Muscle of leg (tissue), 3 donors: ENCODE measurements at regions not wholly inside any gene's neighbourhood (a gene's known extent, or its start where the extent isn't known, plus 50 kb on each side); places are given as distances from the start of the nearest gene placed in this dataset.

Experiments
- DNase-seq: peaks from one replicate; pipeline ENCODE4 v3.0.0; 2013
- H3K27ac ChIP-seq: one replicate; pipeline ENCODE4 v1.5.1; 2013; ENCODE audit warnings: mild to moderate bottlenecking, low read length, control low read depth
- H3K27me3 ChIP-seq: one replicate; pipeline ENCODE4 v1.6.1; 2013; ENCODE audit warnings: low read length; ENCODE audit not compliant: control insufficient read depth, insufficient read depth
- H3K36me3 ChIP-seq: one replicate; pipeline ENCODE4 v1.6.1; 2013; ENCODE audit warnings: low read length; ENCODE audit not compliant: control insufficient read depth, insufficient read depth
- H3K4me1 ChIP-seq: one replicate; pipeline ENCODE4 v1.6.1; 2013; ENCODE audit warnings: low read length; ENCODE audit not compliant: control insufficient read depth, insufficient read depth
- H3K4me3 ChIP-seq: one replicate; pipeline ENCODE4 v1.5.1; 2013; ENCODE audit warnings: low read length, control low read depth
- H3K9me3 ChIP-seq: replicated peaks from 2 replicates; pipeline ENCODE4 v1.6.1; 2013; ENCODE audit warnings: low read depth, low read length; ENCODE audit not compliant: control insufficient read depth
- WGBS: methylation state at CpG from one replicate; pipeline ENCODE4 v1.1.5; 2013; ENCODE audit warnings: missing lambda C conversion rate; ENCODE audit not compliant: insufficient coverage; 5-methylcytosine and 5-hydroxymethylcytosine counted together

- Histone ChIP-seq H3K36me3 (no peaks in the 10 kb centered on the region), H3K27ac (no peak overlapping the region), H3K4me3 (no peak overlapping the region), H3K27me3 (no peaks in the 10 kb centered on the region), H3K9me3 (no peaks in the 10 kb centered on the region), H3K4me1 (no peaks in the 10 kb centered on the region)
- no peak for DNase-seq
Measured at GRCh38 chr3:7947930-7948329, 553.7 kb upstream of the LMCD1 start.

DNA sequence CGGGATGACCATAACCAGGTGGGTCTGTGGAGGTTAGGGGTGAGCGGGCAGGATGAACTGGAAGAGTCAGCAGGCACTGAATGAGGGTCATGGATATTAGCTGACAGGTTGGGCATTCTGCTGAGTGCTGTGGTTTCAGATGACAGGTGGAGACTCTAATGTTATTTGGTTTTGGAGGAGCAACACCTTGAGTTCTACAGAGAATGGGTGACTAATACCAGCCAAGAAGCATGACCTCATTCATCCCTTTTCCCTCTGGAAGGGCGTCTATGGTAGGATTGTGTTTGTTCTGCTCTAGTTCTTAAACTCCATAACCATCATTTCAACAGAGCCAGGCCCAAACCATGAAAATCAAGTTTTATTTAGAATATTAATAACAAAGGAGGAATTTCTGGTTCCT is 550.7 kb upstream of the LMCD1 start:
- WGBS: 88% methylated on average over 2 of the region's 3 CpGs
- Histone ChIP-seq H3K9me3 (no peaks in the 10 kb centered on the region), H3K27ac (no peak overlapping the region), H3K4me3 (no peak overlapping the region), H3K4me1 (no peaks in the 10 kb centered on the region), H3K36me3 (no peaks in the 10 kb centered on the region), H3K27me3 (no peaks in the 10 kb centered on the region)
- no peak for DNase-seq

DNA sequence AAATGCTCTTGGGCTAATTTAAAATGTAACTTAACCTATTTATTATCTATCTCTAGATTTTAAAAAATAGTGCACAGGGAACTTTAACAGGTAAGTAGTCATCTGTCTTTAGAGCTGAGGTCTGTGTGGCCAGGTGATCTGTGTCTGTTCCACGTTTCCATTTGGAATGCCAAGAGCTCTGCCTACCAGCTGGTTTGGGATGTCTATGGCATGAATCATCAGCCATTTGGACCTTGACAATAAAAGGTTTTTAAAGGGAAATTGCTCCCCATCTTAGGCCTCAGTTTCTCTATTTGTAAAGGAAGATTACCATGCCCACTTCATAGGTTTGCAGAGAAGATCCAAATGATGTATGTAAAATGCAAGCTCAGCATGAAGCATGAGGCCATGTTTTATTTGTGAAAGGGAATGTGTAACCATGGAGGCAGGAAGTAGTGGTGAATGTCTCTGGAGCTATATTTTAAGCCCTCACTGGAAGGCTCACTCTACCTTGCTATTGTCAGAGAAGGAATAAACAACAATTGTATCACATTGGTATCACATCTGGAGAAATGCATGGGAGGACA is 548.1 kb upstream of the LMCD1 start:
- no peaks in the 10 kb centered on the region for H3K36me3 ChIP-seq
- H3K27me3 ChIP-seq: no peaks in the 10 kb centered on the region
- H3K9me3 ChIP-seq: no peaks in the 10 kb centered on the region
- H3K4me3 ChIP-seq: no peak overlapping the region
- 33% methylated on average over 1 of the region's 1 CpG for WGBS
- H3K4me1 ChIP-seq: no peaks in the 10 kb centered on the region
- DNase-seq: no peak
- H3K27ac ChIP-seq: no peak overlapping the region

DNA sequence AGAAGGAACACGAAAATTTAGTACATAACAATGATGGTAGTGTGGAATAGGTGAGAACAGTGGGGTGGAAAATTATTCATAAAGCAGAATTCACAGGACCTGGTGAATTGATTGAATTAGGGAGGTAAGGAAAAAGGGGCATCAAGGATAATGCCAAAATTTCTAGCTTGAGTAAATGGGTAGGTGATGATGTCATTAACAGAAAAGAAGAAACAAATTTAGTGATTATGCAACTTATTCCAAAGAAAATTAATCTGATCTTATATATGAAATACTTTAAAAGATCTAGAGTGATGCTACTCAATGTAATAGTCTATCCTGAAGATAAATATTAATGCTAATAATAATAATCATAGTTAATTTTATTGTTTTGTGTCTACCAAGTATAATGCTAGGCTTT is 544.6 kb upstream of the LMCD1 start:
- Histone ChIP-seq H3K4me3 (no peak overlapping the region), H3K27me3 (no peaks in the 10 kb centered on the region), H3K27ac (no peak overlapping the region), H3K36me3 (no peaks in the 10 kb centered on the region), H3K4me1 (no peaks in the 10 kb centered on the region), H3K9me3 (no peaks in the 10 kb centered on the region)
- DNase-seq: no peak
- no CpG with 5 or more reads among the region's 1 CpG for WGBS

DNA sequence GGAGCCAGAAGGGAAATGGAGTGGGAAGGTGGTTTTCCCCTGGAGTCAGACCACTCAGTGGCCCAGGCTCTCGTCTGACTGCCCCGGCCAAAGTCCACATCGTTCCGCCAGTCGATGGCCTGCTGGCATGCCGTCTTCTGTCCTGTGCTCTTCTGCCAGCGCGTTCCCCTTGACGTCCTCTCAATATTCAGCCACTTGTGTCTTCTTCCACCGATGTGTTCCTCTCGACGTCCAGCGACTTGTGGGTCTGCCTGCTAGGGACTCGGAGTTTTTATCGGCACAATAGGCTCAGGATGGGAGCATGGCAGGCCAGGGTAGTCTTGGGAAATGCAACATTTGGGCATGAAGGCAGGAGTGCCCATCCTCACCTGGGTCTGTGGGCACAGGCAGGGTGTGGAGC is 542.5 kb upstream of the LMCD1 start:
- H3K27ac ChIP-seq: no peak overlapping the region
- H3K36me3 ChIP-seq: no peaks in the 10 kb centered on the region
- H3K4me3 ChIP-seq: no peak overlapping the region
- H3K4me1 ChIP-seq: no peaks in the 10 kb centered on the region
- DNase-seq: no peak
- no peaks in the 10 kb centered on the region for H3K27me3 ChIP-seq
- H3K9me3 ChIP-seq: no peaks in the 10 kb centered on the region
- WGBS: 95% methylated on average over 15 of the region's 15 CpGs

- WGBS: 72% methylated on average over 4 of the region's 4 CpGs
- Histone ChIP-seq H3K9me3 (no peaks in the 10 kb centered on the region), H3K27ac (no peak overlapping the region), H3K4me1 (no peaks in the 10 kb centered on the region), H3K36me3 (no peaks in the 10 kb centered on the region), H3K4me3 (no peak overlapping the region), H3K27me3 (no peaks in the 10 kb centered on the region)
- no peak for DNase-seq
Measured at GRCh38 chr3:7960601-7961000, 541.0 kb upstream of the LMCD1 start.

GRCh38 chr3:7962301-7962700 is 539.3 kb upstream of the LMCD1 start:
- Histone ChIP-seq H3K27me3 (no peaks in the 10 kb centered on the region), H3K4me1 (no peaks in the 10 kb centered on the region), H3K4me3 (no peak overlapping the region), H3K9me3 (no peaks in the 10 kb centered on the region), H3K27ac (no peak overlapping the region), H3K36me3 (no peaks in the 10 kb centered on the region)
- WGBS: no CpG with 5 or more reads among the region's 3 CpGs
- DNase-seq: peak; percentile 84

GRCh38 chr3:7964899-7965298 is 536.7 kb upstream of the LMCD1 start:
- H3K9me3 ChIP-seq: no peaks in the 10 kb centered on the region
- H3K4me1 ChIP-seq: no peaks in the 10 kb centered on the region
- no peaks in the 10 kb centered on the region for H3K27me3 ChIP-seq
- H3K36me3 ChIP-seq: no peaks in the 10 kb centered on the region
- no peak overlapping the region for H3K27ac ChIP-seq
- 63% methylated on average over 1 of the region's 2 CpGs for WGBS
- DNase-seq: no peak
- H3K4me3 ChIP-seq: no peak overlapping the region

GRCh38 chr3:7973006-7973405 is 528.6 kb upstream of the LMCD1 start:
- Histone ChIP-seq H3K9me3 (no peaks in the 10 kb centered on the region), H3K4me1 (peaks cover 1% of the 10 kb centered on the region), H3K36me3 (no peaks in the 10 kb centered on the region), H3K27me3 (no peaks in the 10 kb centered on the region), H3K27ac (no peak overlapping the region), H3K4me3 (no peak overlapping the region)
- 63% methylated on average over 1 of the region's 1 CpG for whole genome bisulfite sequencing
- no peak for DNase-seq

GRCh38 chr3:7977245-7978086 is 524.2 kb upstream of the LMCD1 start:
- Histone ChIP-seq H3K27ac (no peak overlapping the region), H3K9me3 (no peaks in the 10 kb centered on the region), H3K27me3 (no peaks in the 10 kb centered on the region), H3K36me3 (no peaks in the 10 kb centered on the region), H3K4me1 (peaks cover 3% of the 10 kb centered on the region), H3K4me3 (no peak overlapping the region)
- 40% methylated on average over 1 of the region's 5 CpGs for WGBS
- DNase-seq: peak; percentile 40

GRCh38 chr3:7978087-7978422 is 523.6 kb upstream of the LMCD1 start:
- H3K36me3 ChIP-seq: no peaks in the 10 kb centered on the region
- WGBS: 40% methylated on average over 4 of the region's 6 CpGs
- no peak overlapping the region for H3K4me3 ChIP-seq
- no peaks in the 10 kb centered on the region for H3K9me3 ChIP-seq
- DNase-seq: no peak
- peaks cover 3% of the 10 kb centered on the region for H3K4me1 ChIP-seq
- H3K27me3 ChIP-seq: no peaks in the 10 kb centered on the region
- H3K27ac ChIP-seq: no peak overlapping the region
